HepG2 (cell line): ENCODE measurements at regions not wholly inside any gene's neighbourhood (a gene's known extent, or its start where the extent isn't known, plus 50 kb on each side); places are given as distances from the start of the nearest gene placed in this dataset.

Source experiments
- ATAC-seq: fragments of 200-7000 bp; cut with Tn5 transposase; 3 replicates; pipeline ENCODE4 v1.9.1; 2020; ENCODE audit warnings: mild to moderate bottlenecking, moderate library complexity
- BruUV-seq: library from RNA; stranded (reverse); fragments of 400-500 nt; replicated peaks from 2 replicates; lab custom pipeline; 2021; lab: Mats Ljungman, UMichigan
- CTCF ChIA-PET: fragments of 300-600 bp; formaldehyde crosslinking; extraction: SDS; loops from one replicate; lab custom pipeline; 2021; ENCODE audit warnings: low total read pairs, inconsistent platforms, low intra/inter-chr PET ratio; lab: Yijun Ruan, JAX
- POLR2A ChIA-PET: fragments of 350-600 bp; sonication (Branson Sonifier 250); formaldehyde crosslinking; loops from one replicate; lab custom pipeline; 2020; ENCODE audit warnings: antibody characterized with exemption, inconsistent platforms; lab: Yijun Ruan, JAX
- DNase-seq: peaks from one replicate; pipeline ENCODE4 v3.0.0-alpha.2; 2015; ENCODE audit warnings: low spot score
- FAIRE-seq: peaks from 3 replicates; lab custom pipeline; 2011; peaks lifted over from hg19 to GRCh38; lab: Jason Lieb, UNC
- H2AFZ ChIP-seq: one replicate; pipeline ENCODE4 v1.6.1; 2011; ENCODE audit warnings: low read length, inconsistent platforms
- H3K27ac ChIP-seq: fragments of 300-600 bp; 3 replicates; pipeline ENCODE4 v1.8.0; 2011; ENCODE audit warnings: mixed run types, mild to moderate bottlenecking, mixed read lengths, low read length, inconsistent platforms; ENCODE audit not compliant: insufficient read depth; ENCODE audit errors: extremely low read length
- H3K27me3 ChIP-seq, 2 experiments: fragments of 200-600 bp in 1 of 2; 2 replicates in 1 of 2; 3 replicates in 1 of 2; pipeline versions ENCODE4 v1.6.0 to v1.8.0; 2011; ENCODE audit warnings: low read length in 2 of 2, mild to moderate bottlenecking in 2 of 2, moderate library complexity in 2 of 2, inconsistent platforms in 1 of 2; ENCODE audit not compliant: insufficient read depth in 2 of 2, control insufficient read depth in 1 of 2
- H3K36me3 ChIP-seq, 2 experiments: fragments of 200-600 bp in 1 of 2; replicated peaks in 1 of 2; 2 replicates in 1 of 2; 3 replicates in 1 of 2; pipeline versions ENCODE4 v1.5.1 to v1.8.0; 2011; ENCODE audit warnings: low read length in 2 of 2, inconsistent platforms in 1 of 2; ENCODE audit not compliant: insufficient read depth in 2 of 2, control insufficient read depth in 1 of 2
- H3K4me1 ChIP-seq: 2 replicates; pipeline ENCODE4 v1.5.1; 2012; ENCODE audit warnings: low read length, inconsistent platforms; ENCODE audit not compliant: insufficient read depth
- H3K4me2 ChIP-seq: 2 replicates; pipeline ENCODE4 v1.6.0; 2011; ENCODE audit warnings: low read depth, low read length, inconsistent platforms
- H3K4me3 ChIP-seq, 3 experiments: fragments of 200-600 bp in 1 of 3; sonication (generic), shearing (Covaris generic) in 1 of 3; replicated peaks in 1 of 3; 2 replicates each; pipeline ENCODE4 v1.5.1; 2011 to 2016; ENCODE audit warnings: low read length in 3 of 3, inconsistent platforms in 2 of 3, low read depth in 2 of 3, mild to moderate bottlenecking in 2 of 3, control low read depth in 1 of 3, mixed read lengths in 1 of 3; ENCODE audit not compliant: insufficient read depth in 1 of 3
- H3K79me2 ChIP-seq: one replicate; pipeline ENCODE4 v1.6.1; 2011; ENCODE audit warnings: low read length, inconsistent platforms; ENCODE audit not compliant: insufficient read depth
- H3K9ac ChIP-seq: 2 replicates; pipeline ENCODE4 v1.6.0; 2011; ENCODE audit warnings: mild to moderate bottlenecking, low read depth, low read length, inconsistent platforms; ENCODE audit not compliant: insufficient read depth
- H3K9me3 ChIP-seq: 2 replicates; pipeline ENCODE4 v1.5.1; 2012; ENCODE audit warnings: mild to moderate bottlenecking, low read length
- H4K20me1 ChIP-seq: 2 replicates; pipeline ENCODE4 v1.6.0; 2011; ENCODE audit warnings: inconsistent platforms, mild to moderate bottlenecking, low read length, moderate library complexity; ENCODE audit not compliant: insufficient read depth
- CEBPB ChIP-seq: IDR thresholded peaks from 2 replicates; pipeline ENCODE4 v1.6.1; 2011; ENCODE audit warnings: low read depth, low read length, improper control_type of control experiment, borderline replicate concordance
- ELF1 ChIP-seq: sonication (generic); formaldehyde crosslinking; IDR thresholded peaks from 2 replicates; pipeline ENCODE4 v1.4.0; 2020; ENCODE audit warnings: missing genetic modification reagents
- HNRNPLL ChIP-seq: fragments of 200-400 bp; formaldehyde crosslinking; IDR thresholded peaks from 2 replicates; pipeline ENCODE4 v1.6.1; 2017; ENCODE audit warnings: mild to moderate bottlenecking, low read depth, low read length; ENCODE audit not compliant: poor library complexity, severe bottlenecking
- IKZF4 ChIP-seq: sonication (generic); formaldehyde crosslinking; IDR thresholded peaks from 2 replicates; pipeline ENCODE4 v1.5.1; 2020; ENCODE audit warnings: borderline replicate concordance, mild to moderate bottlenecking, low read depth, missing genetic modification reagents; ENCODE audit errors: not compliant biosample characterization
- MXI1 ChIP-seq: IDR thresholded peaks from 3 replicates; pipeline ENCODE4 v1.6.1; 2012; ENCODE audit warnings: low read depth, low read length, inconsistent platforms, borderline replicate concordance
- RAD21 ChIP-seq: fragments of 450-650 bp; formaldehyde crosslinking; IDR thresholded peaks from 2 replicates; pipeline ENCODE4 v1.5.0; 2020; ENCODE audit warnings: mild to moderate bottlenecking
- SIX1 ChIP-seq: sonication (generic); formaldehyde crosslinking; IDR thresholded peaks from 2 replicates; pipeline ENCODE4 v1.4.0; 2020; ENCODE audit warnings: missing genetic modification reagents, borderline replicate concordance
- STAT5B ChIP-seq: sonication (generic); formaldehyde crosslinking; IDR thresholded peaks from 2 replicates; pipeline ENCODE4 v1.4.0; 2020; ENCODE audit warnings: missing genetic modification reagents
- STAT6 ChIP-seq: sonication (generic); formaldehyde crosslinking; IDR thresholded peaks from 2 replicates; pipeline ENCODE4 v1.4.0; 2020; ENCODE audit warnings: missing genetic modification reagents, mild to moderate bottlenecking, borderline replicate concordance
- TFDP1 ChIP-seq: IDR thresholded peaks from 2 replicates; pipeline ENCODE4 v1.6.1; 2016; ENCODE audit warnings: missing compliant biosample characterization, missing genetic modification reagents, borderline replicate concordance
- ZNF205 ChIP-seq: IDR thresholded peaks from 2 replicates; pipeline ENCODE4 v1.6.1; 2018; ENCODE audit warnings: missing biosample characterization, missing genetic modification reagents
- ZNF275 ChIP-seq: sonication (generic); formaldehyde crosslinking; IDR thresholded peaks from 2 replicates; pipeline ENCODE4 v1.8.0; 2022; ENCODE audit warnings: missing genetic modification reagents, mild to moderate bottlenecking, inconsistent platforms, borderline replicate concordance
- ZNF576 ChIP-seq: sonication (generic); formaldehyde crosslinking; IDR thresholded peaks from 2 replicates; pipeline ENCODE4 v1.4.0; 2020; ENCODE audit warnings: mild to moderate bottlenecking, missing genetic modification reagents
- WGBS: methylation state at CpG from one replicate; pipeline ENCODE4 v1.1.6; 2017; ENCODE audit warnings: low lambda C conversion rate; 5-methylcytosine and 5-hydroxymethylcytosine counted together
- in situ Hi-C: cut with HindIII; loops from 2 replicates; pipeline ENCODE4 v1.10.0; 2017; ENCODE audit warnings: low pct_unique_long_range_greater_than_20kb; ENCODE audit not compliant: extremely low pct_ligation_motif_present
- intact Hi-C: fragments of 100-400 bp; cut with micrococcal nuclease; formaldehyde crosslinking; loops from one replicate; pipeline ENCODE4 v1.10.0; 2022; ENCODE audit not compliant: unreplicated experiment

- Histone ChIP-seq H3K27ac (no peak overlapping the region), H3K36me3 (no peaks in the 10 kb centered on the region), H4K20me1 (no peaks in the 10 kb centered on the region), H3K79me2 (no peaks in the 10 kb centered on the region), H3K9ac (no peak overlapping the region), H3K4me1 (no peaks in the 10 kb centered on the region), H3K9me3 (no peaks in the 10 kb centered on the region), H3K4me3 (no peak overlapping the region), H3K4me2 (no peak overlapping the region), H2AFZ (no peak overlapping the region), H3K27me3 (no peaks in the 10 kb centered on the region)
- no TSS peak for BruUV-seq
- no peak for TF ChIP-seq CEBPB
- TF ChIP-seq STAT5B (CRISPR knock-in tag) = no peak
- no peak for TF ChIP-seq ZNF275 (CRISPR knock-in tag)
- TF ChIP-seq ELF1 (CRISPR knock-in tag) = no peak
- no peak for TF ChIP-seq STAT6 (CRISPR knock-in tag)
- no peak for TF ChIP-seq ZNF576 (CRISPR knock-in tag)
- TF ChIP-seq HNRNPLL = no peak
- no peak for TF ChIP-seq SIX1
- TF ChIP-seq MXI1 = no peak
- no peak for TF ChIP-seq IKZF4 (CRISPR knock-in tag)
- TF ChIP-seq TFDP1 (CRISPR knock-in tag) = no peak
- no peak for TF ChIP-seq RAD21
- TF ChIP-seq ZNF205 (CRISPR knock-in tag) = no peak
- ChIA-PET POLR2A (no interaction called here), CTCF (no interaction called here)
- DNase-seq (no peak), ATAC-seq (no peak), FAIRE-seq (no peak)
- WGBS = 57% methylated on average over 1 of the region's 1 CpG
- intact Hi-C loops (no loop called here), in situ Hi-C loops (no loop called here)
These were observed 297.2 kb upstream of the C2CD4B start for GRCh38 chr15:62462268-62462667.
